HEK293 (cell line): ENCODE measurements at regions not wholly inside any gene's neighbourhood (a gene's known extent, or its start where the extent isn't known, plus 50 kb on each side); places are given as distances from the start of the nearest gene placed in this dataset.

Source experiments
- GLI2 ChIP-seq: fragments of 450-650 bp; formaldehyde crosslinking; IDR thresholded peaks from 2 replicates; pipeline ENCODE4; 2017; ENCODE audit warnings: missing biosample characterization, missing genetic modification characterization, low read depth, borderline replicate concordance
- KLF8 ChIP-seq: fragments of 450-650 bp; formaldehyde crosslinking; IDR thresholded peaks from 2 replicates; pipeline ENCODE4 v1.5.1; 2016; ENCODE audit warnings: missing biosample characterization, missing genetic modification characterization
- PRDM1 ChIP-seq: fragments of 450-650 bp; formaldehyde crosslinking; IDR thresholded peaks from 2 replicates; pipeline ENCODE4; 2016; ENCODE audit warnings: missing biosample characterization, missing genetic modification characterization
- YY1 ChIP-seq: fragments of 450-650 bp; formaldehyde crosslinking; IDR thresholded peaks from 2 replicates; pipeline ENCODE4 v1.5.1; 2018; ENCODE audit warnings: missing biosample characterization, missing genetic modification characterization
- ZFP3 ChIP-seq: fragments of 450-650 bp; formaldehyde crosslinking; IDR thresholded peaks from 2 replicates; pipeline ENCODE4 v1.5.1; 2016; ENCODE audit warnings: low read depth, missing biosample characterization, missing genetic modification characterization
- ZNF138 ChIP-seq: fragments of 450-650 bp; formaldehyde crosslinking; IDR thresholded peaks from 2 replicates; pipeline ENCODE4 v1.5.1; 2016; ENCODE audit warnings: missing biosample characterization, missing genetic modification characterization, borderline replicate concordance
- ZNF184 ChIP-seq: fragments of 450-650 bp; IDR thresholded peaks from 2 replicates; pipeline ENCODE4 v1.5.1; 2018; ENCODE audit warnings: missing biosample characterization, mild to moderate bottlenecking, missing genetic modification characterization
- ZNF239 ChIP-seq: fragments of 450-650 bp; formaldehyde crosslinking; IDR thresholded peaks from 2 replicates; pipeline ENCODE4 v1.5.1; 2016; ENCODE audit warnings: missing biosample characterization, missing genetic modification characterization
- ZNF561 ChIP-seq: fragments of 450-650 bp; IDR thresholded peaks from 2 replicates; pipeline ENCODE4 v1.5.1; 2018; ENCODE audit warnings: missing biosample characterization, missing genetic modification characterization, borderline replicate concordance
- ZSCAN16 ChIP-seq: fragments of 450-650 bp; formaldehyde crosslinking; IDR thresholded peaks from 2 replicates; pipeline ENCODE4 v1.5.1; 2016; ENCODE audit warnings: missing biosample characterization, missing genetic modification characterization
- TF ChIP-seq, protein P1 (sequence below): fragments of 450-650 bp; formaldehyde crosslinking; IDR thresholded peaks from 2 replicates; pipeline ENCODE4 v1.5.1; 2016; ENCODE audit warnings: missing biosample characterization, missing genetic modification characterization
- TF ChIP-seq, protein P2 (sequence below): IDR thresholded peaks from 2 replicates; pipeline ENCODE4 v1.6.1; 2011; ENCODE audit warnings: mild to moderate bottlenecking, low read depth, low read length, borderline replicate concordance
- TF ChIP-seq, protein P3 (sequence below): fragments of 450-650 bp; formaldehyde crosslinking; optimal IDR thresholded peaks from 2 replicates; pipeline ENCODE3; 2016; ENCODE audit warnings: missing biosample characterization, mild to moderate bottlenecking, missing genetic modification characterization

DNA sequence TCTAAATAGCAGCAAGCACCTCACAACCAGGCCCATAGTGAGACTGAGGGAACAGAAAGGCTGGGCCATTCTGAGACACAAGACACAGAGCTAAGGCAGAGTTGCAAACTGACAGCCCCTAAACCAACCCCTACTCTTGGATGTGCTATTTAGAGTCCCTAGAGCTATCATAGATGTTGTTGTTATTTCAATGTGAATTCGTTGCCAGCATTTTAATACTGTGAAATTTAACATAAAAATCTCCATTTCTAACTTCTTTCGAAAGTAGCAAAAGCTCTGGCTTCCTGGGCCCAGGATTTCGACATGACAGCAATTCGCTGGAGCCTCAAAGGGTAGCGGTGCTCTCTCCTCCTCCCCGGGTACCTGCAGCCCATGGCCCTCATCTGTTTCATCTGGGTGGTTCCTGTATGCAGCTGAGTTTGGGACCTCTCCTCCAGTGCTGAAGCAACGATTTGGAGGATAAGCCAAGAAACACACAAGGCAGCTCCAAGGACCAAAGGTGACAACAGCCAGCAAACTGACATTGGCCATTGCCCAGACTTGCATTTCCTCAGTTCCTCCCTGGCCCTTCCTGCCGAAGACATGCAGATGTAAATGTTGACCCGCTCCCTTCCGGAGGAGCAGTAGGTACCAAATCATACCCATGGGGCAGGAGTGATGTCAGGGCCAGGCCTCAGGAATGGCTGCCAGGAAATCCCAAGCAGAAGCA lies 254.4 kb upstream of the NCKAP5 start:
- no peak for TF ChIP-seq ZSCAN16 (tag by site-specific recombination)
- TF ChIP-seq, protein P1, sequence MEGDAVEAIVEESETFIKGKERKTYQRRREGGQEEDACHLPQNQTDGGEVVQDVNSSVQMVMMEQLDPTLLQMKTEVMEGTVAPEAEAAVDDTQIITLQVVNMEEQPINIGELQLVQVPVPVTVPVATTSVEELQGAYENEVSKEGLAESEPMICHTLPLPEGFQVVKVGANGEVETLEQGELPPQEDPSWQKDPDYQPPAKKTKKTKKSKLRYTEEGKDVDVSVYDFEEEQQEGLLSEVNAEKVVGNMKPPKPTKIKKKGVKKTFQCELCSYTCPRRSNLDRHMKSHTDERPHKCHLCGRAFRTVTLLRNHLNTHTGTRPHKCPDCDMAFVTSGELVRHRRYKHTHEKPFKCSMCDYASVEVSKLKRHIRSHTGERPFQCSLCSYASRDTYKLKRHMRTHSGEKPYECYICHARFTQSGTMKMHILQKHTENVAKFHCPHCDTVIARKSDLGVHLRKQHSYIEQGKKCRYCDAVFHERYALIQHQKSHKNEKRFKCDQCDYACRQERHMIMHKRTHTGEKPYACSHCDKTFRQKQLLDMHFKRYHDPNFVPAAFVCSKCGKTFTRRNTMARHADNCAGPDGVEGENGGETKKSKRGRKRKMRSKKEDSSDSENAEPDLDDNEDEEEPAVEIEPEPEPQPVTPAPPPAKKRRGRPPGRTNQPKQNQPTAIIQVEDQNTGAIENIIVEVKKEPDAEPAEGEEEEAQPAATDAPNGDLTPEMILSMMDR (tag by site-specific recombination) = no peak
- TF ChIP-seq, protein P2, sequence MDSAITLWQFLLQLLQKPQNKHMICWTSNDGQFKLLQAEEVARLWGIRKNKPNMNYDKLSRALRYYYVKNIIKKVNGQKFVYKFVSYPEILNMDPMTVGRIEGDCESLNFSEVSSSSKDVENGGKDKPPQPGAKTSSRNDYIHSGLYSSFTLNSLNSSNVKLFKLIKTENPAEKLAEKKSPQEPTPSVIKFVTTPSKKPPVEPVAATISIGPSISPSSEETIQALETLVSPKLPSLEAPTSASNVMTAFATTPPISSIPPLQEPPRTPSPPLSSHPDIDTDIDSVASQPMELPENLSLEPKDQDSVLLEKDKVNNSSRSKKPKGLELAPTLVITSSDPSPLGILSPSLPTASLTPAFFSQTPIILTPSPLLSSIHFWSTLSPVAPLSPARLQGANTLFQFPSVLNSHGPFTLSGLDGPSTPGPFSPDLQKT = no peak
- no peak for TF ChIP-seq ZNF138 (tag by site-specific recombination)
- no peak for TF ChIP-seq ZFP3 (tag by site-specific recombination)
- TF ChIP-seq ZNF239 (tag by site-specific recombination) = no peak
- no peak for TF ChIP-seq KLF8 (tag by site-specific recombination)
- TF ChIP-seq PRDM1 (tag by site-specific recombination) = no peak
- TF ChIP-seq GLI2 (tag by site-specific recombination) = no peak
- no peak for TF ChIP-seq YY1 (tag by site-specific recombination)
- no peak for TF ChIP-seq ZNF184 (tag by site-specific recombination)
- TF ChIP-seq, protein P3, sequence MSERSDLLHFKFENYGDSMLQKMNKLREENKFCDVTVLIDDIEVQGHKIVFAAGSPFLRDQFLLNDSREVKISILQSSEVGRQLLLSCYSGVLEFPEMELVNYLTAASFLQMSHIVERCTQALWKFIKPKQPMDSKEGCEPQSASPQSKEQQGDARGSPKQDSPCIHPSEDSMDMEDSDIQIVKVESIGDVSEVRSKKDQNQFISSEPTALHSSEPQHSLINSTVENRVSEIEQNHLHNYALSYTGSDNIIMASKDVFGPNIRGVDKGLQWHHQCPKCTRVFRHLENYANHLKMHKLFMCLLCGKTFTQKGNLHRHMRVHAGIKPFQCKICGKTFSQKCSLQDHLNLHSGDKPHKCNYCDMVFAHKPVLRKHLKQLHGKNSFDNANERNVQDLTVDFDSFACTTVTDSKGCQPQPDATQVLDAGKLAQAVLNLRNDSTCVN (tag by site-specific recombination) = no peak
- TF ChIP-seq ZNF561 (tag by site-specific recombination) = no peak
